Fibroblast of the conjunctiva (primary cell): ENCODE measurements at regions not wholly inside any gene's neighbourhood (a gene's known extent, or its start where the extent isn't known, plus 50 kb on each side); places are given as distances from the start of the nearest gene placed in this dataset.
"Not testable (repeated sequence)": the region's sequence is repeated elsewhere in the genome, so short reads cannot be mapped to it uniquely, and the experiment has no call there.

Source experiments
- DNase-seq: peaks from one replicate; pipeline ENCODE4 v3.0.0-alpha.2; 2010; ENCODE audit warnings: low read depth

DNA sequence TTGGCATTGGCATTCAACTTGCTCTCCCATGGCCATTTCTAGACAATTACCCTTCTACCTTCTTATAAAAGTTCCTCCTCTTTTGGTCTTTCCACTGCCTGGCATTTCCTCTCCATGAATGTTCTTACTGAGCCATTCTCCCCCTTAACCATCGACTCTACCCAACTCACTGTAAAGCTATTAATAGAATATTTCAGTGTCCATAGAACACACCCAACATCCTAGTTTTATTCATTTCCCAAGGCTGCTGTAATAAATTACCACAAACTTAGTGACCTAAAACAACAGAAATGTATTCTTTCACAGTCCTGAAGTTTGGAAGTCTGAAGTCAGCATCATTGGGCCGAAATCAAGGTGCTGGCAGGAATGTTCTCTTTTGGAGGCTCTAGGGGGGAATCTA, 170.0 kb upstream of the ATP5MC3 start:
- no peak for DNase-seq

DNA sequence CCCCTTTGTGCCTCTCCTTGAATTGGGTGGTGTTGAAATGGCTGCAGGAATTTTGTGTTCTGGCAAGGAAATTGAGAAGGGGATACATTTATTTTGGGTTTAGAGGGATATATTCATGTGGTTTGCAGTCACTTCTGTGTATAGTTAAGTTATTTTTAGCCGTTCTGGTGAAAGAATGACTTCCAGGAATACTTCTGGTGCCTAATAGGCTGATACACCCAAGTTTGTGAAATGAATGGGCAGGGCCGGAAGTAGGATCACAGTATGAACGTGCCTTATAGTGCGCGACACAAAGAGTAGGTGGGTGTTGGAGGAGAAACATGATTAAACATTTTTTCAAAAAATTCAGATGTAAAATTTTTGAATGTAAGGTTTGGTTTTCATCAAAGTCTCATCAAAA, 168.6 kb upstream of the ATP5MC3 start:
- DNase-seq = no peak

- DNase-seq = no peak
These were observed 160.6 kb upstream of the ATP5MC3 start for GRCh38 chr2:175342085-175342484.

DNA sequence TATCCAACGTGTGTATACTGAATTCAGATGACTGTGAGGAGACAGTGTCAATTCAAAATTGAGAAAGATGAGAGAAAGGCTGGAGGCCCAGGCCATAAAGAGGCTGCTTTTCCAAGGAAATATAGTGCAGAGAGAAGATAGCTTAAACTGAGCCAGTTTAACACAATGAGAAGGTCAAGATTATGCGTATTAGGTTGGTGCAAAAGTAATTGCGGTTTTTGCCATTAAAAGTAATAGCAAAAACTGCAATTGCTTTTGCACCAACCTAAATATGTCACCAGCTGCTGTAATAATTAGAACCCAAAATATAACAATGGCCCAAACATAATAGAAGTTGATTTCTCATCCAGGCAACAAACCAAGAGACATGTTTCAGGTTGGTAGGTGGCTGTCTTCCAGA, 148.7 kb upstream of the ATP5MC3 start:
- DNase-seq = no peak

DNA sequence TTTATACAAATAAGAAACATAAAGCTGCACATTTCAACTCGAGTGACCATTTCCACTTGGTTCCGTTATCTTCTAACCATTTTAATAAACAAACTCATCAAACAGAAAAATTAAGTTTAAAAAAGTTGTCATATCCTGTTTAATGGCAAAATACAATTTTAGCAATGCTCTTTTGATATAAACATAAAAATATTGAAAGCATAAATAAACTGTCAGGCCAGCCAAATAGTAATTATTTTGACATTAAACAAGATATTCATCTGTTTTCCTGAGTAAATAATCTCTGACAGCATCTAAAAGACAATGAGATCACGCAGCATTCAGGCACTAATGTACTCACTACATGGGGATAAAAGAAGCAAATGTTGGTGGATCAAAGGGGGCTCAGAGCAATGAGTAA, 145.3 kb upstream of the ATP5MC3 start:
- DNase-seq = no peak

GRCh38 chr2:175326164-175326563, 144.7 kb upstream of the ATP5MC3 start:
- not testable (repeated sequence) for DNase-seq

DNA sequence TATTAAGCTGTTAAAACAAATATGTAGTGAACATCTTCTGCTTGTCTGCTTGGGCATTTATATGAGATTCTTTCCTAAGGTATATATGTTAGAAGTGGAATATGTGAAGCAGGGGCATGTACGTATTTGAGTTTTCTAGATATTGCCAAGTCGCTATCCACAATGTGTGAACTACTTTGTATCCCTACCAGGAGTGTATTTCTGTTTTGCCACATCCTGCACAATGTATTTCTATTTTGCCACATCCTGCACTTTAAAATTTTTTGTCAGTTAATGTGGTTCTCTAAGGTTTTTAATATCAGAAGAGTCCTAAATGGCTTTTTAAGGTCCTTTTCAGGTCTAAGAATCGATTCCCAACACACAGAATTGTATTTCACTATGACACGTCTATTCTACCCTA, 141.7 kb upstream of the ATP5MC3 start:
- DNase-seq = no peak

- no peak for DNase-seq
These were observed 137.0 kb upstream of the ATP5MC3 start for GRCh38 chr2:175318542-175318941.

DNA sequence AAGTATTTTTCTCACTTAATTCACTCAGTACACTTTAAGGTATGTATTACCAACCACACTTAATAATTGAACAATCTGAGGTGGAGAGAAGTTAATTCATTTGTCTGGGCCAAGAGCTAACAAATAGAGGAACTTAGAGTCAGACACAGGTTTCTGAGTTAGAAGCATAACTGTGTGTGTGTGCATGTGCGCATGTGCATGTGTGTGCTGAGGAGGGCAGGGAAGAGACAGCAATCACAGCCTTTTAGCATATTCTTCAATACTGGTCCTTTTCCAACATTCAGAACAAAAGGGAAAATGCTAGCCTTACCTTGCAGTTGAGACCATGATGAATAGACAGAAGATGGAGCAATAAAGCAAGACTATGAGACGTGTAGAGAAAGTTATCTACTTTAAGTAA, 136.2 kb upstream of the ATP5MC3 start:
- DNase-seq = no peak

DNA sequence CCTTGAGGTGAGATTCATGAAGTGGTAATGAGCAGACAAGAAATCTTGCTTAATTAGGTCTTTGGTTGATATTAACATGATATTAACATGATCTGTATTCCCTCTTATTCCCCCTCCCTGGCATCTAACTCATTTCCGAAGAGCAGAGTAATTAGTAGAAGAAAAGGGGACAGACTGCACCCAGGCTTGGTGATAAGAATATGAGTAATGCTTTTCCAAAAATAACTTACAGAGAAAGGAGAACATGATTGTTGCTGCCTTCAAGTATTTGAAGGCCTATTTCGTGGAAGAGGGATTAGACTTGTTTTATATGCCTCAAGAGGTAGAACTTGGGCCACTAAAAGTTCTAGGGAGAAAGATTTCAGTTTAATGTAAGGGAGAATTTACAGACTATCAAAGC, 130.6 kb upstream of the ATP5MC3 start:
- DNase-seq = no peak

- DNase-seq = no peak
These were observed 129.4 kb upstream of the ATP5MC3 start for GRCh38 chr2:175310813-175311504.

GRCh38 chr2:175309799-175310198, 128.3 kb upstream of the ATP5MC3 start:
- peak; percentile 3 for DNase-seq

DNA sequence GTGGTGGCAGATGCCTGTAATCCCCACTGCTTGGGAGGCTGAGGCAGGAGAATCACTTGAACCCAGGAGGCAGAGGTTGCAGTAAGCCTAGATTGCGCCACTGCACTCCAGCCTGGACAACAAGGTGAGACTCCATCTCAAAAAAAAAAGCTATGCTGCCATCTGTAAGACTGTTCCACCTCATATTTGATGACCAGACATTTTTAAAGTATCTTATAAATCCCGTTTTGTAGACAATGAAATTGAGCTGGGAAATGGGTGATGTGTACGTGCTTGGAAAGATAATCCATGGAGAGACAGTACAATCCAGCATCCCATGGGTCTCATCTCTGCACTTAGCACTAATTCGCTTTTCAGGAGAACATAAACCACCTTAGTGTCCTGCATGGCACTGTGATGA, 126.5 kb upstream of the ATP5MC3 start:
- DNase-seq = no peak

DNA sequence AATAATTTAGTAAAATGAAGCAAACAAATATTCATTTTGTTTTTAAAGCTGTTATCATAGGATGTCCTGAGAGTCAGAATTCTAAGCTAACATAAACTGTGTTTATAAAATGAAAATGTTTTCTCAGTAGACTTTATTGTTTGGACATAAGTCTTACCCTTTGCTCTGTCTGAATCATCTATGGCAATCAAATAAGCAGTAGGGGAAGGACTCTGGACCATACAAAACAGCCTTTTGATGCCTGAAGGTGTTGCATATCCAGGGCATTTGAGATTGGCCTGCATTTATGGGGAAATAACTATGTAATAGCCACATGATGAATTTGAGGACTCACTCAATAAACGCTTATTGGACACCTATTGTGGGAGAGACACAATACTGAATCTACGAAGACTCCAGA, 123.0 kb upstream of the ATP5MC3 start:
- no peak for DNase-seq

DNA sequence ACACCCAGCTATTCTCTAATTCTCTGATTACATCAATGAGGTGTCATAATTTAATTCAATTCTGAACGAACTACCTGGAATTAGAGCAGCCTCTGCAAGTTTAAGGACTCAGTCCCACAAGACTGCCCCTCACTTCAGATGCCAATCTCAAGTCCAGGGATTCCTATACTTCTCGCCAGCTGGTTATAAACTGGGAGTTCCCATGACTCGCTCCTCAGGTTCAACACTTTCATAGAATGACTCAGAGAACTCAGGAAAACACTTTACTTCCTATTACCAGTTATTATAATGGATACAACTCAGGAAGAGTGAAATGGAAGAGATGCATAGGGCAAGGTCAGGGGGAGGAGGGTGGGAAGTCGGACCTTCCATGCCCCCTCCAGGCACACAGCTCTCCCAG, 112.3 kb upstream of the ATP5MC3 start:
- no peak for DNase-seq

DNA sequence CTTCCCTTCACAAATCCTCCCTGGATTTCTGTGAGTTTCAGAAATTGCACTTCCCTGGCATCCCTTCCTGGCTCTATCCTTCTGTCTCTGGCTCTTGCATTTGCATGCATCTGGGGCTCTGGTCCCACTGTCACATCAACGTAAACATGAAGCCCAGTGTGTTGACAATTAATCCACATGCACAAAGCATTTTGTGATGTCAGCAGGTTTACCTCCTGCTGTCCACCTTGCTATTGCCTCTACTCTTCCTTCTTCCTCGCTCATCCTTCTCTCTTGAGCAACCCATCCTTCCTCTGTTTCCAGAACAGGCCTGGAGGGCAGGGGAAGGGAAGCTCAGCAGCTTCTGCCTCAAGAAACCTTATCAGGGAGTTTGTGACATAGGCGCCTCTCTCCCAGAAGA, 111.7 kb upstream of the ATP5MC3 start:
- DNase-seq = no peak

DNA sequence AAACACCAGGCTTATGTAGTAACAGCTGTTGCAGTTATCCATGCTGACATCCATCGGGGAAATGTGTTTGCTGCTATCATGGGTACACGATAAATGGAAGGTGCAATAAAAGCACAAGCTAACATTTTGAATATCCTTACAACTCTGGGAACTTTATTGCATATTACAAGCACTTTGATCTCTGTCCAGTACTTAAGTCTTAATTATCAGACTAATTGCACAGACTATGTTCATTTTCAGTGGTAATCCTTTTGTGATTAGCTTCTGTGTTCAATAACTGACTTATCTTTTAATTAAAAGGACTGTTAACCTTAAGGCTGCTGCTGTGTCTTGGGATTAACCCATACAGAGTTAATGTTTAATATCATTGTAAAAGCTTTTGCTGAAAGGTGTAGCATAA, 101.4 kb upstream of the ATP5MC3 start:
- no peak for DNase-seq

- DNase-seq = no peak
These were observed 100.8 kb upstream of the ATP5MC3 start for GRCh38 chr2:175282300-175282699.

DNA sequence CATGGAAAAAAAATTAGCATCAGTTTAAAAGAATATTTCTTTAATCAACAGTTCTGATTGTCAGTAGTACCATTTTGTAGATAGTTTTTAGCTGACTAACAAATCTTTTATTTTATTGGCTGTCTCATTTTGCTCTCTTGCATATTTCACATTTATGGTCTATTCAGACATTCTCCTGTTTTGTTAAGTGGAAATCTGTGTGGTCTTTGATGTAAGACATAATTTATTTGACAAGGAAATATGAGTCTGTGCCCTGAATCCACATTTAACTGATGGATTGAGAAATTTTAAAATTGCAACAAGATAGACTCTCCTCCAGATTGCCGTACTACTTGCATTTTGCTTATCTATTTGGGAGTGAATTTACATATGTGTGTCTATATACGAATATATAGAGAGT, 96.3 kb upstream of the ATP5MC3 start:
- no peak for DNase-seq

GRCh38 chr2:175275539-175275938, 94.0 kb upstream of the ATP5MC3 start:
- no peak for DNase-seq

- DNase-seq = no peak
These were observed 77.7 kb upstream of the ATP5MC3 start for GRCh38 chr2:175259164-175259563.

- DNase-seq = no peak
These were observed 75.5 kb upstream of the ATP5MC3 start for GRCh38 chr2:175256806-175257585.

- not testable (repeated sequence) for DNase-seq
These were observed 74.9 kb upstream of the ATP5MC3 start for GRCh38 chr2:175256391-175256790.

- no peak for DNase-seq
These were observed 72.4 kb upstream of the ATP5MC3 start for GRCh38 chr2:175253871-175254270.
